ENCODE measurements at regions not wholly inside any gene's neighbourhood (a gene's known extent, or its start where the extent isn't known, plus 50 kb on each side); places are given as distances from the start of the nearest gene placed in this dataset.
"Not testable (repeated sequence)": the region's sequence is repeated elsewhere in the genome, so short reads cannot be mapped to it uniquely, and the experiment has no call there.

- DNase-seq = no peak
Measured at GRCh38 chr20:12072954-12073264, 155.2 kb downstream of the BTBD3 start.

GRCh38 chr20:12074111-12074655, 156.5 kb downstream of the BTBD3 start:
- no peak for DNase-seq

- no peak for DNase-seq
Measured at GRCh38 chr20:12076200-12076599, 158.5 kb downstream of the BTBD3 start.

GRCh38 chr20:12077875-12078274, 160.2 kb downstream of the BTBD3 start:
- DNase-seq = no peak

- DNase-seq = no peak
Measured at GRCh38 chr20:12079490-12079889, 161.8 kb downstream of the BTBD3 start.

GRCh38 chr20:12083269-12083668, 165.6 kb downstream of the BTBD3 start:
- DNase-seq = no peak

GRCh38 chr20:12084482-12084881, 166.8 kb downstream of the BTBD3 start:
- no peak for DNase-seq

GRCh38 chr20:12086359-12086758, 168.7 kb downstream of the BTBD3 start:
- DNase-seq = no peak

GRCh38 chr20:12090920-12091319, 173.2 kb downstream of the BTBD3 start:
- DNase-seq = no peak

GRCh38 chr20:12093057-12093796, 175.5 kb downstream of the BTBD3 start:
- no peak for DNase-seq

GRCh38 chr20:12093797-12094190, 176.1 kb downstream of the BTBD3 start:
- not testable (repeated sequence) for DNase-seq

GRCh38 chr20:12095180-12095920, 177.7 kb downstream of the BTBD3 start:
- DNase-seq = no peak

- DNase-seq = no peak
Measured at GRCh38 chr20:12098421-12098820, 180.7 kb downstream of the BTBD3 start.

- DNase-seq = no peak
Measured at GRCh38 chr20:12108846-12109245, 191.2 kb downstream of the BTBD3 start.

GRCh38 chr20:12110274-12110673, 192.6 kb downstream of the BTBD3 start:
- no peak for DNase-seq

GRCh38 chr20:12110711-12111110, 193.0 kb downstream of the BTBD3 start:
- DNase-seq = no peak

- DNase-seq = no peak
Measured at GRCh38 chr20:12111431-12112088, 193.9 kb downstream of the BTBD3 start.

- DNase-seq = no peak
Measured at GRCh38 chr20:12112089-12112474, 194.4 kb downstream of the BTBD3 start.

GRCh38 chr20:12112665-12113064, 195.0 kb downstream of the BTBD3 start:
- no peak for DNase-seq

- no peak for DNase-seq
Measured at GRCh38 chr20:12113075-12113467, 195.4 kb downstream of the BTBD3 start.

- DNase-seq = no peak
Measured at GRCh38 chr20:12113468-12114371, 196.0 kb downstream of the BTBD3 start.

- DNase-seq = not testable (repeated sequence)
Measured at GRCh38 chr20:12129114-12129513, 211.4 kb downstream of the BTBD3 start.

GRCh38 chr20:12129532-12129931, 211.8 kb downstream of the BTBD3 start:
- not testable (repeated sequence) for DNase-seq
